ENCODE measurements at regions not wholly inside any gene's neighbourhood (a gene's known extent, or its start where the extent isn't known, plus 50 kb on each side); places are given as distances from the start of the nearest gene placed in this dataset.

DNA sequence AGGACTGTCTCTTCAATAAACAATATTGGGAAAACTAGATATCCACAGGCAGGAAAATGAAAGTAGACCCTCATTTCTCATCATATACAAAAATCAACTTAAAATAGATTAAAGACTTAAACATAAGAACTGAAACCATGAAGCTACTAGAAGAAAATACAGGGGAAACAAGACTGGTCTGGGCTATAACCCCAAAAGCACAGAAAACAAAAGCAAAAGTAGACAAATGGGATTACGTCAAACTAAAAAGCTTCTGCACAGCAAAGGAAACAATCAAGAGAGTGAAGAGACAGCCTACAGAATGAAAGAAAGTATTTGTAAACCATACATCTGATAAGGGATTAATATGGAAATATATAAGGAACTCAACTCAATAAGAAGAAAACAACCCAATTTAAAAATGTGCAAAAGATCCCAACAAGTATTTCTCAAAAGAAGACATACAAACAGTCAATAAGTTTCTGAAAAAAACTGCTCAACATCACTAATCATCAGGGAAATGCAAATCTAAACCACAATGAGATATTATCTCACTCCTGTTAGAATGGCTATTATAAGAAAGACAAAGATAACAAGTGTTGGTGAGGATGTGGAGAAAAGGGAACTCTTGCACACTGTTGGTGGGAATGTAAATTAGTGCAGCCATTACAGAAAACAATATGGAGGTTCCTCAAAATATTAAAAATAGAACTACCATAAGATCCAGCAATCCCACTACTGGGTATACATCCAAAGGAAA is 325.3 kb upstream of the RASGEF1B start:
- Histone ChIP-seq H3K4me3 (no peak overlapping the region), H3K36me3 (no peaks in the 10 kb centered on the region), H3K9me3 (no peaks in the 10 kb centered on the region), H3K27ac (no peak overlapping the region), H3K4me1 (peaks cover 0 to 3% (median 0%) of the 10 kb centered on the region in 6 donors), H3K27me3 (replicated peaks in 1 of 7) (no peaks in the 10 kb centered on the region)
- intact Hi-C loops (cut with DNase I; ENCODE audit: low total_unique reads), result no loop called here
- TF ChIP-seq POLR2AphosphoS5 (IDR thresholded peaks at IDR 0.05) (no peak), POLR2A (IDR thresholded peaks at IDR 0.05) (no peak), CTCF (IDR thresholded peaks at IDR 0.05 in 8 of 11, conservative IDR thresholded peaks at IDR 0.05 in 3 of 11) (no peak)
- 53 to 74% (median 65%) methylated on average over 1 of the region's 1 CpG for WGBS, 5 donors
- no peak for DNase-seq

DNA sequence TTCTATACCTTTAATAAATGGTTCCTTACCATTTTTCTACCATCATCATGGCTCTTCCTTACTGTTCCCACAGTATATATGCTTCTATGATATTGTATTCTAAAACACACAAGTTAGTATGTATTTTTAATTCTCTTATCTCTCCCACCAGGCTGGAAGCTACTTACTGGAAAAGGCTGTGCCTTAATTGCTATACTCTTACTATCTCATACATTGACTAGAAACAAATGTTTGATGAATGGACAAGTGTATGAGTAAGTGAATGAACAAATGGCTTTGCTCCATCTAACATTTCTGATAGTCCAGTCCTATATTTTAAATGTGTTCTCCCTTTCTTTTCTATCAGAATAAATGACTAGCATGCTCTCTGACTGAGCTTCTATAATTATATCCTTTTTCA is 320.8 kb upstream of the RASGEF1B start:
- TF ChIP-seq CTCF (IDR thresholded peaks at IDR 0.05 in 8 of 11, conservative IDR thresholded peaks at IDR 0.05 in 3 of 11), result no peak
- TF ChIP-seq POLR2AphosphoS5 (IDR thresholded peaks at IDR 0.05), result no peak
- no peak for TF ChIP-seq POLR2A (IDR thresholded peaks at IDR 0.05)
- H3K9me3 ChIP-seq, result no peaks in the 10 kb centered on the region
- intact Hi-C loops (cut with DNase I; ENCODE audit: low total_unique reads), result no loop called here
- no peak for DNase-seq
- H3K36me3 ChIP-seq, result no peaks in the 10 kb centered on the region
- H3K4me1 ChIP-seq, result no peaks in the 10 kb centered on the region
- H3K4me3 ChIP-seq, result no peak overlapping the region
- no peak overlapping the region for H3K27ac ChIP-seq
- no peaks in the 10 kb centered on the region for H3K27me3 ChIP-seq (replicated peaks in 1 of 7)

- intact Hi-C loops (cut with DNase I; ENCODE audit: low total_unique reads), result no loop called here
- H3K4me1 ChIP-seq, result peaks cover 0 to 15% (median 8%) of the 10 kb centered on the region in 6 donors
- DNase-seq, result no peak
- no peaks in the 10 kb centered on the region for H3K36me3 ChIP-seq
- no peak overlapping the region for H3K27ac ChIP-seq
- H3K9me3 ChIP-seq, result no peaks in the 10 kb centered on the region
- no peak for TF ChIP-seq POLR2A (IDR thresholded peaks at IDR 0.05)
- no peak for TF ChIP-seq CTCF (IDR thresholded peaks at IDR 0.05 in 8 of 11, conservative IDR thresholded peaks at IDR 0.05 in 3 of 11)
- no peak for TF ChIP-seq POLR2AphosphoS5 (IDR thresholded peaks at IDR 0.05)
- no peak overlapping the region for H3K4me3 ChIP-seq
- no peaks in the 10 kb centered on the region for H3K27me3 ChIP-seq (replicated peaks in 1 of 7)
- WGBS, 5 donors, result 39 to 93% (median 46%) methylated on average over 2 of the region's 2 CpGs
Observed at GRCh38 chr4:81790477-81790876, 318.8 kb upstream of the RASGEF1B start.

DNA sequence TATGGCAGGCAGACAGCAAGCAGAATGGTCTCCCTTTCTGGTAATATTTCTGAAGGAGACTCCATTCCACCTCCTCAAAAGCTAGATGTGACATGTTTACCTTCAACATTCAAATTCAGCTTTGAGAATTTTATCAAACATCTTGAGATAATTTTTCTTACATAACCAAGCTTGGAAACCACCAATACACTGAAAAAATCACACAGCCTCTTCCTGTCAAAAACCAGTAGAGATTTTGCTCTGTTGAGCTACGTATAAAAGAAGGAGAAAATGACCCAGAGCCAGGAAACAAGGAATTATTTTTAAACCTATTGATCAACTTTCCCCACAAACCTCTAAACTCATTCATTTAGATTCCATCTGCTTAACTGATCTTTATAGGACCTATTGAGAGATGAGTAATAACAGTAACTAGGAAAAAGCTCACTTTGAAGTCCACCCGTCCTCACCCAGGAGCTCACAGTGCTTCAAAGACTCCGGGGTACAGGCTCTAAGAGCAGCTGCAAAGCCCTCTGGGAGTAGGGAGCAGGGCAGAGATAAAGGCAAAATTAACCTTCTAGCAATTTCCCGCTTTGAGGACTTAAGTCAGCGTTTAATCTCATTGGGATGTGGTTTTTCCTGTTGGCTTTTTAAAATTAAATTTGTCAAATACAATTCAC is 318.2 kb upstream of the RASGEF1B start:
- TF ChIP-seq CTCF (IDR thresholded peaks at IDR 0.05 in 8 of 11, conservative IDR thresholded peaks at IDR 0.05 in 3 of 11) (no peak), POLR2AphosphoS5 (IDR thresholded peaks at IDR 0.05) (no peak), POLR2A (IDR thresholded peaks at IDR 0.05) (no peak)
- Histone ChIP-seq H3K9me3 (no peaks in the 10 kb centered on the region), H3K27me3 (replicated peaks in 1 of 7) (no peaks in the 10 kb centered on the region), H3K4me1 (peaks cover 0 to 15% (median 8%) of the 10 kb centered on the region in 6 donors), H3K4me3 (no peak overlapping the region), H3K27ac (no peak overlapping the region), H3K36me3 (no peaks in the 10 kb centered on the region)
- WGBS, 5 donors, result 72 to 79% (median 75%) methylated on average over 5 of the region's 5 CpGs
- intact Hi-C loops (cut with DNase I; ENCODE audit: low total_unique reads), result no loop called here
- DNase-seq, result no peak

Measured in spleen (tissue), 11 donors.